ENCODE measurements at regions not wholly inside any gene's neighbourhood (a gene's known extent, or its start where the extent isn't known, plus 50 kb on each side); places are given as distances from the start of the nearest gene placed in this dataset.
"Not testable (repeated sequence)": the region's sequence is repeated elsewhere in the genome, so short reads cannot be mapped to it uniquely, and the experiment has no call there.

- ChIA-PET POLR2A (no interaction called here), CTCF (no interaction called here)
- no peak for DNase-seq (ENCODE audit: low read depth)
- no peaks in the 10 kb centered on the region for H3K36me3 ChIP-seq (ENCODE audit: control insufficient read depth, insufficient read depth, low read length)
- no peak for TF ChIP-seq CTCF (IDR thresholded peaks at IDR 0.05; ENCODE audit: insufficient read depth, low read depth, low read length)
- H3K4me3 ChIP-seq (ENCODE audit: low read depth, low read length): no peak overlapping the region
- H3K27me3 ChIP-seq (ENCODE audit: control insufficient read depth, insufficient read depth, low read length): peaks cover 44% of the 10 kb centered on the region
Observed at GRCh38 chr4:3874525-3875110, 108.4 kb downstream of the ADRA2C start.

- ChIA-PET POLR2A (no interaction called here), CTCF (no interaction called here)
- H3K36me3 ChIP-seq (ENCODE audit: control insufficient read depth, insufficient read depth, low read length): no peaks in the 10 kb centered on the region
- TF ChIP-seq CTCF (IDR thresholded peaks at IDR 0.05; ENCODE audit: insufficient read depth, low read depth, low read length): no peak
- DNase-seq (ENCODE audit: low read depth): no peak
- H3K4me3 ChIP-seq (ENCODE audit: low read depth, low read length): no peak overlapping the region
- H3K27me3 ChIP-seq (ENCODE audit: control insufficient read depth, insufficient read depth, low read length): peaks cover 49% of the 10 kb centered on the region
Observed at GRCh38 chr4:3875466-3875865, 109.3 kb downstream of the ADRA2C start.

GRCh38 chr4:3876057-3876845, 110.1 kb downstream of the ADRA2C start:
- H3K36me3 ChIP-seq (ENCODE audit: control insufficient read depth, insufficient read depth, low read length); H3K4me3 ChIP-seq (ENCODE audit: low read depth, low read length); DNase-seq (ENCODE audit: low read depth); CTCF ChIA-PET; POLR2A ChIA-PET: not testable (repeated sequence)
- H3K27me3 ChIP-seq (ENCODE audit: control insufficient read depth, insufficient read depth, low read length): peaks cover 44% of the 10 kb centered on the region

GRCh38 chr4:3877236-3877635, 111.1 kb downstream of the ADRA2C start:
- H3K36me3 ChIP-seq (ENCODE audit: control insufficient read depth, insufficient read depth, low read length): no peaks in the 10 kb centered on the region
- POLR2A ChIA-PET: no interaction called here
- no peak overlapping the region for H3K4me3 ChIP-seq (ENCODE audit: low read depth, low read length)
- no peak for TF ChIP-seq CTCF (IDR thresholded peaks at IDR 0.05; ENCODE audit: insufficient read depth, low read depth, low read length)
- CTCF ChIA-PET: no interaction called here
- peaks cover 39% of the 10 kb centered on the region for H3K27me3 ChIP-seq (ENCODE audit: control insufficient read depth, insufficient read depth, low read length)
- no peak for DNase-seq (ENCODE audit: low read depth)

- no peak for DNase-seq (ENCODE audit: low read depth)
- Histone ChIP-seq H3K36me3 (ENCODE audit: control insufficient read depth, insufficient read depth, low read length) (no peaks in the 10 kb centered on the region), H3K4me3 (ENCODE audit: low read depth, low read length) (no peak overlapping the region), H3K27me3 (ENCODE audit: control insufficient read depth, insufficient read depth, low read length) (peaks cover 33% of the 10 kb centered on the region)
- ChIA-PET CTCF (interaction anchor here (0.7 kb wide), 1 partner anchor 17 kb away, joined by 3 read pairs; no protein-coding TSS in a partner anchor), POLR2A (no interaction called here)
- TF ChIP-seq CTCF (IDR thresholded peaks at IDR 0.05; ENCODE audit: insufficient read depth, low read depth, low read length): no peak
Observed at GRCh38 chr4:3877868-3878267, 111.7 kb downstream of the ADRA2C start.
